ENCODE measurements at regions not wholly inside any gene's neighbourhood (a gene's known extent, or its start where the extent isn't known, plus 50 kb on each side); places are given as distances from the start of the nearest gene placed in this dataset.

DNA sequence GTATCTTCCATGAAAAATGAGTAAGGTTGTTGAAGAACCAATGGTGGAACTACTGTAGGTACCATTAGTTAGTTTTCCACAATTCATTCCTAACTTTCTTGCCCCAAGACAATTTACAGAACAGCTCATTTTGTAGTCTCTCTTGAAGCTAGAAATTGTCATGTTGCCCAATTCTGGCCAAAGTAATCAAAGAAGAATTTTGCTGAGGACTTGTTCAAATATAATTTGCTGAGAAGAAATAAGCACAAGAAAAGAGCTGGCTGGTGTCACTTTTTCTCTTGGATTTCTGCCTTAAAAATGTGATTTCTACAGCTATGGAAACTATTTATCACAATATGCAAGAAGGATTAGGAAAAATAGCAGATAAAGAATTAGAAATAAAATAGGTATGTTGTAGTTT is 199.2 kb upstream of the SEMA3A start:
- no peaks in the 10 kb centered on the region for H3K9me3 ChIP-seq (ENCODE audit: control insufficient read depth in 1 of 2, insufficient read depth in 1 of 2, low read depth in 1 of 2, low read length in 2 of 2)
- no peak overlapping the region for H3K27ac ChIP-seq (ENCODE audit: low read depth, low read length)
- no peaks in the 10 kb centered on the region for H3K4me1 ChIP-seq (ENCODE audit: control insufficient read depth in 1 of 2, insufficient read depth in 2 of 2, low read length in 2 of 2)
- no TSS peak for BruUV-seq (replicated peaks)
- no peaks in the 10 kb centered on the region for H3K27me3 ChIP-seq (ENCODE audit: insufficient read depth, low read length)
- no peak overlapping the region for H3K4me3 ChIP-seq (replicated peaks in 1 of 2; ENCODE audit: low read depth in 1 of 2, low read length in 2 of 2)
- H3K4me2 ChIP-seq (ENCODE audit: low read length) = no peak overlapping the region
- ChIA-PET RAD21 (ENCODE audit: low non-redundant PET in 1 of 2, low total read pairs in 2 of 2, uncharacterized antibody in 2 of 2, unreplicated experiment in 2 of 2) (no interaction called here), POLR2A (no interaction called here), CTCF (no interaction called here)
- no peaks in the 10 kb centered on the region for H4K20me1 ChIP-seq (ENCODE audit: insufficient read depth)
- intact Hi-C loops (cut with micrococcal nuclease) = no loop called here
- DNase-seq (ENCODE audit: low read depth, low spot score) = no peak
- H3K9ac ChIP-seq (ENCODE audit: low read length) = no peak overlapping the region
- no peaks in the 10 kb centered on the region for H3K9me2 ChIP-seq (ENCODE audit: insufficient read depth)
- no peaks in the 10 kb centered on the region for H3K79me2 ChIP-seq (ENCODE audit: insufficient read depth, low read length)
- no peaks in the 10 kb centered on the region for H3K36me3 ChIP-seq (ENCODE audit: control insufficient read depth in 1 of 2, insufficient read depth in 2 of 2, low read length in 2 of 2)
- H2AFZ ChIP-seq (ENCODE audit: low read depth, low read length, poor library complexity, severe bottlenecking) = no peak overlapping the region
- no peak for TF ChIP-seq SRF (IDR thresholded peaks at IDR 0.05; ENCODE audit: low read depth)
- TF ChIP-seq CEBPB (IDR thresholded peaks at IDR 0.05; ENCODE audit: low read depth) = no peak
- TF ChIP-seq POLR2AphosphoS5 (IDR thresholded peaks at IDR 0.05; ENCODE audit: low read depth, low read length) = no peak
- no peak for TF ChIP-seq SIN3A (IDR thresholded peaks at IDR 0.05; ENCODE audit: low read depth)
- TF ChIP-seq, protein P1, sequence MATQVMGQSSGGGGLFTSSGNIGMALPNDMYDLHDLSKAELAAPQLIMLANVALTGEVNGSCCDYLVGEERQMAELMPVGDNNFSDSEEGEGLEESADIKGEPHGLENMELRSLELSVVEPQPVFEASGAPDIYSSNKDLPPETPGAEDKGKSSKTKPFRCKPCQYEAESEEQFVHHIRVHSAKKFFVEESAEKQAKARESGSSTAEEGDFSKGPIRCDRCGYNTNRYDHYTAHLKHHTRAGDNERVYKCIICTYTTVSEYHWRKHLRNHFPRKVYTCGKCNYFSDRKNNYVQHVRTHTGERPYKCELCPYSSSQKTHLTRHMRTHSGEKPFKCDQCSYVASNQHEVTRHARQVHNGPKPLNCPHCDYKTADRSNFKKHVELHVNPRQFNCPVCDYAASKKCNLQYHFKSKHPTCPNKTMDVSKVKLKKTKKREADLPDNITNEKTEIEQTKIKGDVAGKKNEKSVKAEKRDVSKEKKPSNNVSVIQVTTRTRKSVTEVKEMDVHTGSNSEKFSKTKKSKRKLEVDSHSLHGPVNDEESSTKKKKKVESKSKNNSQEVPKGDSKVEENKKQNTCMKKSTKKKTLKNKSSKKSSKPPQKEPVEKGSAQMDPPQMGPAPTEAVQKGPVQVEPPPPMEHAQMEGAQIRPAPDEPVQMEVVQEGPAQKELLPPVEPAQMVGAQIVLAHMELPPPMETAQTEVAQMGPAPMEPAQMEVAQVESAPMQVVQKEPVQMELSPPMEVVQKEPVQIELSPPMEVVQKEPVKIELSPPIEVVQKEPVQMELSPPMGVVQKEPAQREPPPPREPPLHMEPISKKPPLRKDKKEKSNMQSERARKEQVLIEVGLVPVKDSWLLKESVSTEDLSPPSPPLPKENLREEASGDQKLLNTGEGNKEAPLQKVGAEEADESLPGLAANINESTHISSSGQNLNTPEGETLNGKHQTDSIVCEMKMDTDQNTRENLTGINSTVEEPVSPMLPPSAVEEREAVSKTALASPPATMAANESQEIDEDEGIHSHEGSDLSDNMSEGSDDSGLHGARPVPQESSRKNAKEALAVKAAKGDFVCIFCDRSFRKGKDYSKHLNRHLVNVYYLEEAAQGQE (IDR thresholded peaks at IDR 0.05; ENCODE audit: low read depth) = no peak
- no peak for TF ChIP-seq ZFX (IDR thresholded peaks at IDR 0.05)
- TF ChIP-seq CBX3 (IDR thresholded peaks at IDR 0.05; ENCODE audit: low read depth) = no peak
- no peak for TF ChIP-seq FOSL1 (IDR thresholded peaks at IDR 0.05; ENCODE audit: low read depth)
- TF ChIP-seq EZH2phosphoT487 (IDR thresholded peaks at IDR 0.05; ENCODE audit: borderline replicate concordance) = no peak
- TF ChIP-seq, protein P2, sequence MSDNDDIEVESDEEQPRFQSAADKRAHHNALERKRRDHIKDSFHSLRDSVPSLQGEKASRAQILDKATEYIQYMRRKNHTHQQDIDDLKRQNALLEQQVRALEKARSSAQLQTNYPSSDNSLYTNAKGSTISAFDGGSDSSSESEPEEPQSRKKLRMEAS (IDR thresholded peaks at IDR 0.05) = no peak
- no peak for TF ChIP-seq EGR1 (IDR thresholded peaks at IDR 0.05; ENCODE audit: low read depth)
- TF ChIP-seq SP1 (IDR thresholded peaks at IDR 0.05; ENCODE audit: low read depth) = no peak
- TF ChIP-seq, protein P3, sequence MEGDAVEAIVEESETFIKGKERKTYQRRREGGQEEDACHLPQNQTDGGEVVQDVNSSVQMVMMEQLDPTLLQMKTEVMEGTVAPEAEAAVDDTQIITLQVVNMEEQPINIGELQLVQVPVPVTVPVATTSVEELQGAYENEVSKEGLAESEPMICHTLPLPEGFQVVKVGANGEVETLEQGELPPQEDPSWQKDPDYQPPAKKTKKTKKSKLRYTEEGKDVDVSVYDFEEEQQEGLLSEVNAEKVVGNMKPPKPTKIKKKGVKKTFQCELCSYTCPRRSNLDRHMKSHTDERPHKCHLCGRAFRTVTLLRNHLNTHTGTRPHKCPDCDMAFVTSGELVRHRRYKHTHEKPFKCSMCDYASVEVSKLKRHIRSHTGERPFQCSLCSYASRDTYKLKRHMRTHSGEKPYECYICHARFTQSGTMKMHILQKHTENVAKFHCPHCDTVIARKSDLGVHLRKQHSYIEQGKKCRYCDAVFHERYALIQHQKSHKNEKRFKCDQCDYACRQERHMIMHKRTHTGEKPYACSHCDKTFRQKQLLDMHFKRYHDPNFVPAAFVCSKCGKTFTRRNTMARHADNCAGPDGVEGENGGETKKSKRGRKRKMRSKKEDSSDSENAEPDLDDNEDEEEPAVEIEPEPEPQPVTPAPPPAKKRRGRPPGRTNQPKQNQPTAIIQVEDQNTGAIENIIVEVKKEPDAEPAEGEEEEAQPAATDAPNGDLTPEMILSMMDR (IDR thresholded peaks at IDR 0.05 in 2 of 3, conservative IDR thresholded peaks at IDR 0.05 in 1 of 3; ENCODE audit: borderline replicate concordance in 1 of 3, insufficient read depth in 1 of 3, low read depth in 2 of 3, low read length in 2 of 3) = no peak
- no peak for TF ChIP-seq ELF1 (IDR thresholded peaks at IDR 0.05; ENCODE audit: borderline replicate concordance, low read depth)
- no peak for ATAC-seq

Measured in HCT116 (cell line).